Right lobe of liver (tissue), 4 donors: ENCODE measurements at regions not wholly inside any gene's neighbourhood (a gene's known extent, or its start where the extent isn't known, plus 50 kb on each side); places are given as distances from the start of the nearest gene placed in this dataset.

ENCODE experiments used
- POLR2A ChIP-seq: fragments of 450-650 bp; IDR thresholded peaks from one replicate; pipeline ENCODE4 v1.6.1; 2017; ENCODE audit warnings: antibody characterized with exemption, mild to moderate bottlenecking
- TF ChIP-seq, protein P1 (sequence below), 4 donors: fragments of 200-600 bp in 3 of 4; fragments of 450-650 bp in 1 of 4; IDR thresholded peaks; one replicate each; pipeline versions ENCODE4 v1.5.1 to v1.8.0; 2016 to 2022; ENCODE audit warnings: antibody characterized with exemption in 4 of 4, mild to moderate bottlenecking in 2 of 4
- donor health status: DM: no; HTN: no; CAD: no.
- donor health status: DM: no; HTN: no; CAD: no.
- donor health status: DM: no; HTN: yes; CAD: no.

DNA sequence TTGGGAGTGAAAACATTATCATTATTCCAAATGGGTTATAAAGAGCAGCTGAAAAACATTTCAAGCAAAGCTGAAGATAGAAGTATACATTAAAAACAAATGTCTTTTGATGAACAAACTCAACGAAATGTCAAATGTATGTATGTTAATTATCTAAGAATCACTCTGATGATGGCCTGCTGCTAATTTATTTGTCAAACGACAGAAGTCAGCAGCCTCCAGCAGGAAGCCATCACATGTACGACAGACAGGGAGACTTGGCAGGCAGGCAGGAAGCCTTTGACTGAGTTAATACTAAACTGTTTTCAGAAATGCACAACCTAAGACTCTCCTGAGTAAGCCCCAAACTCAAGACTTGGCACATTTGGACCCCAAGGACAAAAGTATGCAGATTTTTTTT lies 491.1 kb downstream of the ZNF385D start:
- TF ChIP-seq, protein P1, sequence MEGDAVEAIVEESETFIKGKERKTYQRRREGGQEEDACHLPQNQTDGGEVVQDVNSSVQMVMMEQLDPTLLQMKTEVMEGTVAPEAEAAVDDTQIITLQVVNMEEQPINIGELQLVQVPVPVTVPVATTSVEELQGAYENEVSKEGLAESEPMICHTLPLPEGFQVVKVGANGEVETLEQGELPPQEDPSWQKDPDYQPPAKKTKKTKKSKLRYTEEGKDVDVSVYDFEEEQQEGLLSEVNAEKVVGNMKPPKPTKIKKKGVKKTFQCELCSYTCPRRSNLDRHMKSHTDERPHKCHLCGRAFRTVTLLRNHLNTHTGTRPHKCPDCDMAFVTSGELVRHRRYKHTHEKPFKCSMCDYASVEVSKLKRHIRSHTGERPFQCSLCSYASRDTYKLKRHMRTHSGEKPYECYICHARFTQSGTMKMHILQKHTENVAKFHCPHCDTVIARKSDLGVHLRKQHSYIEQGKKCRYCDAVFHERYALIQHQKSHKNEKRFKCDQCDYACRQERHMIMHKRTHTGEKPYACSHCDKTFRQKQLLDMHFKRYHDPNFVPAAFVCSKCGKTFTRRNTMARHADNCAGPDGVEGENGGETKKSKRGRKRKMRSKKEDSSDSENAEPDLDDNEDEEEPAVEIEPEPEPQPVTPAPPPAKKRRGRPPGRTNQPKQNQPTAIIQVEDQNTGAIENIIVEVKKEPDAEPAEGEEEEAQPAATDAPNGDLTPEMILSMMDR (IDR thresholded peaks at IDR 0.05), result no peak
- TF ChIP-seq POLR2A, result no peak
